ENCODE measurements at regions not wholly inside any gene's neighbourhood (a gene's known extent, or its start where the extent isn't known, plus 50 kb on each side); places are given as distances from the start of the nearest gene placed in this dataset.

DNA sequence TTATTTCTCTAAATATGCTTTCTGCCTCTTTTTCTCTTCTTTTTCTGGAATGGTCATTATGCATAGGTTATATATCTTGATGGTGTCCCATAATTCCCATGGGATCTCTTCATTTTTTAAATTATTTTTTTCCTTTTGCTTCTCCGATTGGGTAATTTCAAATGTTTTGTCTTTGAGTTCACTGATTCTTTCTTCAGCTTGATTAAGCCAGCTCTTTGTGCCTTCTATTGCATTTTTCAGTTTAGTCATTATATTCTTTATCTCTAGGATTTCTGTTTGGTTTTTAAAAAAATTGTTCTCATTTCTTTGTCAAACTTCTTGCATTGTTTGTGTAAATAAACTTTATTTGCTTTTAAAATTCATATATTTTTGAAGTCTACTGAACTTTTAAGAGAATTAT is 251.1 kb downstream of the INSIG2 start:
- Histone ChIP-seq H3K27me3 (no peaks in the 10 kb centered on the region), H3K4me3 (no peak overlapping the region), H3K9me3 (peaks cover 0 to 29% (median 10%) of the 10 kb centered on the region in 12 donors), H3K27ac (no peak overlapping the region), H3K36me3 (no peaks in the 10 kb centered on the region), H3K4me1 (no peaks in the 10 kb centered on the region)
- intact Hi-C loops (cut with DNase I), result no loop called here
- no peak for ATAC-seq
- no peak for DNase-seq
- 93 to 96% (median 94%) methylated on average over 1 of the region's 1 CpG for WGBS, 4 donors
- TF ChIP-seq POLR2A (IDR thresholded peaks at IDR 0.05), result no peak
- TF ChIP-seq, protein P1, sequence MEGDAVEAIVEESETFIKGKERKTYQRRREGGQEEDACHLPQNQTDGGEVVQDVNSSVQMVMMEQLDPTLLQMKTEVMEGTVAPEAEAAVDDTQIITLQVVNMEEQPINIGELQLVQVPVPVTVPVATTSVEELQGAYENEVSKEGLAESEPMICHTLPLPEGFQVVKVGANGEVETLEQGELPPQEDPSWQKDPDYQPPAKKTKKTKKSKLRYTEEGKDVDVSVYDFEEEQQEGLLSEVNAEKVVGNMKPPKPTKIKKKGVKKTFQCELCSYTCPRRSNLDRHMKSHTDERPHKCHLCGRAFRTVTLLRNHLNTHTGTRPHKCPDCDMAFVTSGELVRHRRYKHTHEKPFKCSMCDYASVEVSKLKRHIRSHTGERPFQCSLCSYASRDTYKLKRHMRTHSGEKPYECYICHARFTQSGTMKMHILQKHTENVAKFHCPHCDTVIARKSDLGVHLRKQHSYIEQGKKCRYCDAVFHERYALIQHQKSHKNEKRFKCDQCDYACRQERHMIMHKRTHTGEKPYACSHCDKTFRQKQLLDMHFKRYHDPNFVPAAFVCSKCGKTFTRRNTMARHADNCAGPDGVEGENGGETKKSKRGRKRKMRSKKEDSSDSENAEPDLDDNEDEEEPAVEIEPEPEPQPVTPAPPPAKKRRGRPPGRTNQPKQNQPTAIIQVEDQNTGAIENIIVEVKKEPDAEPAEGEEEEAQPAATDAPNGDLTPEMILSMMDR (IDR thresholded peaks at IDR 0.05), result no peak

DNA sequence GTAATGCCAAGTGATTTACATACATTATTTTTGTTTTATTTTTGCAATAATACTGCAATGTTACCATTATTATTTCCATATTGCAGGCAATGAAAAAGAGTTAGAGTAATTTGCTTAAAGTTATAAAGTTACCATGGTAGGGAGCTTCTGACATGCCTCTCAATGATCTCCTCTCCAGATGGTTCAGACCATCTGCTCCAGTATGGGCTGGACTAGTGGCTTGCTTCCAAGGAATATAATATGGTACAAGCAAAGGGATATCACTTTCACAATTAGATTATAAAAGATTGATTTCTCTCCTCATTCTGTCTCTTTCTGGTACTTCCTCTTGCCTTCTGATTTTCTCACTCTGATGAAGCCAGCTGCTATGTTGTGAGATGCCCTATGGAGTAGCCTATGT is 245.4 kb downstream of the INSIG2 start:
- TF ChIP-seq POLR2A (IDR thresholded peaks at IDR 0.05), result no peak
- TF ChIP-seq, protein P1 (IDR thresholded peaks at IDR 0.05), result no peak
- H3K36me3 ChIP-seq, result no peaks in the 10 kb centered on the region
- H3K27me3 ChIP-seq, result peaks cover 0 to 6% (median 0%) of the 10 kb centered on the region in 9 donors
- no peak for DNase-seq
- H3K4me1 ChIP-seq, result no peaks in the 10 kb centered on the region
- no peak overlapping the region for H3K27ac ChIP-seq
- no peak for ATAC-seq
- H3K9me3 ChIP-seq, result peaks cover 0 to 13% (median 0%) of the 10 kb centered on the region in 12 donors
- H3K4me3 ChIP-seq, result no peak overlapping the region
- intact Hi-C loops (cut with DNase I), result no loop called here

DNA sequence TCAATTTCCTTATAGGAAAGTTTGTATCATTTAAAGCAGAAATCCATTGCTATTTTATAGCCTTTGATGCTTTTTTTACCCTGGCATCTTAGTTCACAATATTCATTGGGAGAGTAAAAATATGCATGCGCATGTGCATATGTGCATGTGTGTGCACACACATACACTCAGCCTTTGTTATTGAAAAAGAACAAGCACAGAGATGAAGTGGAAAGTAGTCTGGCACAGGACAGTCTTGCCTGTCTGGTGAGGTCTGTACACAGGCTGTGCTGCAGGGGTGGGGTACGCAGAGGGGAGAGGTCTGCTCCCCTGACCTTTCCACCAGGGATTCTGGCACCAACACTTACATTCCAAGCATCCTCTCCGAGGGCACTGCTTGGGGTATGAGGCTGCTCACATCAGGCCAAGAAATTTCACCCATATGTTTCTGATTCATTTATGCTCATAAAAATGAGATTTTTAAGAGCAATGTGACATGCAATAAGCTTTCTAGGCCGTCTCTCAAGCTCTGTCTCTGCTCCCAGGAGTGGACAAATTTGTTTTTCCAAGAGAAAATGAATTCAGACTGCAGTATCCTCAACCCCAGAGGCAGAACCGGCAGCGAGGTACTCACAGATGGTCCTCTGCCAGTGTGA is 237.2 kb downstream of the INSIG2 start:
- Histone ChIP-seq H3K4me1 (no peaks in the 10 kb centered on the region), H3K4me3 (no peak overlapping the region), H3K9me3 (no peaks in the 10 kb centered on the region), H3K36me3 (no peaks in the 10 kb centered on the region), H3K27me3 (peaks cover 0 to 27% (median 0%) of the 10 kb centered on the region in 9 donors), H3K27ac (no peak overlapping the region)
- WGBS, 4 donors, result 61 to 70% (median 66%) methylated on average over 6 of the region's 6 CpGs
- ATAC-seq (no peak), DNase-seq (no peak)
- TF ChIP-seq, protein P1 (IDR thresholded peaks at IDR 0.05), result no peak
- TF ChIP-seq POLR2A (IDR thresholded peaks at IDR 0.05), result no peak
- intact Hi-C loops (cut with DNase I), result no loop called here

DNA sequence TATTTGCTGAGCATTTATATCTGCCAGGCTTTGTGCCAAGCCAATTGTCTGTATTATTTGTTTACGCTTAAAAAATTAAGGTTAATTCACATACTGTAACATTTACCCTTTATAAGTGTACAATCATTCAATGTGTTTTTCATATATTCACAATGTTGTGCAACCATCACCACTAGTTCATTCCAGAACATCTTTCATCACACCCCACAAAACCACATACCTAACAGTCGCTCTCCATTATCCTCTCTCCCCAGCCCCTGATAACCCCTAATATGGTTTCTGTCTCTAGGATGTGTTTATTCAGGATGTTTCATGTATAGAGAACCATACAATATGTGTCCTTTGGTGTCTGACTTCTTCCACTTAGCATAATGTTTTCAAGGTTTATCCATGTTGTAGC is 234.1 kb downstream of the INSIG2 start:
- no peak for DNase-seq
- H3K36me3 ChIP-seq, result no peaks in the 10 kb centered on the region
- intact Hi-C loops (cut with DNase I), result no loop called here
- no peaks in the 10 kb centered on the region for H3K4me1 ChIP-seq
- ATAC-seq, result no peak
- no peaks in the 10 kb centered on the region for H3K9me3 ChIP-seq
- no peak overlapping the region for H3K27ac ChIP-seq
- TF ChIP-seq POLR2A (IDR thresholded peaks at IDR 0.05), result no peak
- TF ChIP-seq, protein P1 (IDR thresholded peaks at IDR 0.05), result no peak
- H3K27me3 ChIP-seq, result peaks cover 0 to 29% (median 0%) of the 10 kb centered on the region in 9 donors
- WGBS, 4 donors, result 83 to 86% (median 84%) methylated on average over 2 of the region's 2 CpGs
- no peak overlapping the region for H3K4me3 ChIP-seq
